H1 (cell line): ENCODE measurements at regions not wholly inside any gene's neighbourhood (a gene's known extent, or its start where the extent isn't known, plus 50 kb on each side); places are given as distances from the start of the nearest gene placed in this dataset.

Experiments used
- EP300 ChIP-seq, 2 experiments: IDR thresholded peaks; 1 replicate in 1 of 2; 2 replicates in 1 of 2; pipeline ENCODE4 v1.6.1; 2011 to 2012; ENCODE audit warnings: low read depth in 2 of 2, low read length in 2 of 2, mild to moderate bottlenecking in 2 of 2, borderline replicate concordance in 1 of 2, inconsistent platforms in 1 of 2, moderate library complexity in 1 of 2
- JUN ChIP-seq: IDR thresholded peaks from 2 replicates; pipeline ENCODE4 v1.6.1; 2011; ENCODE audit warnings: low read depth, mild to moderate bottlenecking, improper control_type of control experiment, low read length
- KDM4A ChIP-seq: IDR thresholded peaks from one replicate; pipeline ENCODE4 v1.7.1; 2012; ENCODE audit warnings: low read depth, mild to moderate bottlenecking, moderate library complexity, low read length, inconsistent platforms; ENCODE audit not compliant: severe bottlenecking
- PHF8 ChIP-seq: fragments of 200-600 bp; sonication (generic); conservative IDR thresholded peaks from 2 replicates; pipeline ENCODE4 v1.7.1; 2012; ENCODE audit warnings: low read depth, mild to moderate bottlenecking, inconsistent platforms, low read length, moderate library complexity
- TAF1 ChIP-seq: IDR thresholded peaks from 2 replicates; pipeline ENCODE4 v1.6.1; 2011; ENCODE audit warnings: mild to moderate bottlenecking, low read depth, low read length
- TCF12 ChIP-seq: IDR thresholded peaks from 2 replicates; pipeline ENCODE4 v1.6.1; 2011; ENCODE audit warnings: low read depth, mild to moderate bottlenecking, low read length
- TF ChIP-seq, protein P1 (sequence below): fragments of 300-600 bp; sonication (generic); IDR thresholded peaks from 2 replicates; pipeline ENCODE4 v1.7.1; 2012; ENCODE audit warnings: low read length, moderate library complexity, mild to moderate bottlenecking, inconsistent platforms; ENCODE audit not compliant: insufficient replicate concordance
- TF ChIP-seq, protein P2 (sequence below): IDR thresholded peaks from 2 replicates; pipeline ENCODE4 v1.6.1; 2012; ENCODE audit warnings: inconsistent platforms
- TF ChIP-seq, protein P3 (sequence below), 3 experiments: IDR thresholded peaks; 1 replicate in 2 of 3; 2 replicates in 1 of 3; pipeline versions ENCODE4 v1.5.1 to v1.6.1; 2011; ENCODE audit warnings: low read length in 3 of 3, mild to moderate bottlenecking in 3 of 3, inconsistent platforms in 2 of 3, low read depth in 1 of 3, moderate library complexity in 1 of 3; ENCODE audit not compliant: insufficient read depth in 1 of 3; ENCODE audit errors: control extremely low read depth in 1 of 3

DNA sequence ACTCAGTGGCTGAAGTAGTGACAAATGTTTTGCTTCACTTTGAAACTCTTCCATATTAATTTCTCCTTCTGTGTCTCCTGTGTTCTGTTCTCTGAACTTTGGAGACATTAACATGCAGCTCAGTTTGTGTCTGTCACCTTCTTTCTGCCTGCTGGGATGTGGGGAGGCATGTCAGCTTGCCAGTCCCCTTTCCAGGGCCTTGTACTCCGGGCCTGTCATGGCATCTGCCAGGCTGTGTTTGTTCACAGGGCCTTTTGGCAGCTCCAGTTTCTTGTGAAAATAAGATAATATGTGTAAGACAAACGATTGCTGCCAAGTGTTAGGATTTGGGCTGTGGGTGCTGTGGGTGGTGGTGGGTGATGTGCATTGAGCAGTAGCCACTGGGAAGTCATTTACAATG lies 76.1 kb upstream of the ELMO1 start (continued):
- TF ChIP-seq, protein P1, sequence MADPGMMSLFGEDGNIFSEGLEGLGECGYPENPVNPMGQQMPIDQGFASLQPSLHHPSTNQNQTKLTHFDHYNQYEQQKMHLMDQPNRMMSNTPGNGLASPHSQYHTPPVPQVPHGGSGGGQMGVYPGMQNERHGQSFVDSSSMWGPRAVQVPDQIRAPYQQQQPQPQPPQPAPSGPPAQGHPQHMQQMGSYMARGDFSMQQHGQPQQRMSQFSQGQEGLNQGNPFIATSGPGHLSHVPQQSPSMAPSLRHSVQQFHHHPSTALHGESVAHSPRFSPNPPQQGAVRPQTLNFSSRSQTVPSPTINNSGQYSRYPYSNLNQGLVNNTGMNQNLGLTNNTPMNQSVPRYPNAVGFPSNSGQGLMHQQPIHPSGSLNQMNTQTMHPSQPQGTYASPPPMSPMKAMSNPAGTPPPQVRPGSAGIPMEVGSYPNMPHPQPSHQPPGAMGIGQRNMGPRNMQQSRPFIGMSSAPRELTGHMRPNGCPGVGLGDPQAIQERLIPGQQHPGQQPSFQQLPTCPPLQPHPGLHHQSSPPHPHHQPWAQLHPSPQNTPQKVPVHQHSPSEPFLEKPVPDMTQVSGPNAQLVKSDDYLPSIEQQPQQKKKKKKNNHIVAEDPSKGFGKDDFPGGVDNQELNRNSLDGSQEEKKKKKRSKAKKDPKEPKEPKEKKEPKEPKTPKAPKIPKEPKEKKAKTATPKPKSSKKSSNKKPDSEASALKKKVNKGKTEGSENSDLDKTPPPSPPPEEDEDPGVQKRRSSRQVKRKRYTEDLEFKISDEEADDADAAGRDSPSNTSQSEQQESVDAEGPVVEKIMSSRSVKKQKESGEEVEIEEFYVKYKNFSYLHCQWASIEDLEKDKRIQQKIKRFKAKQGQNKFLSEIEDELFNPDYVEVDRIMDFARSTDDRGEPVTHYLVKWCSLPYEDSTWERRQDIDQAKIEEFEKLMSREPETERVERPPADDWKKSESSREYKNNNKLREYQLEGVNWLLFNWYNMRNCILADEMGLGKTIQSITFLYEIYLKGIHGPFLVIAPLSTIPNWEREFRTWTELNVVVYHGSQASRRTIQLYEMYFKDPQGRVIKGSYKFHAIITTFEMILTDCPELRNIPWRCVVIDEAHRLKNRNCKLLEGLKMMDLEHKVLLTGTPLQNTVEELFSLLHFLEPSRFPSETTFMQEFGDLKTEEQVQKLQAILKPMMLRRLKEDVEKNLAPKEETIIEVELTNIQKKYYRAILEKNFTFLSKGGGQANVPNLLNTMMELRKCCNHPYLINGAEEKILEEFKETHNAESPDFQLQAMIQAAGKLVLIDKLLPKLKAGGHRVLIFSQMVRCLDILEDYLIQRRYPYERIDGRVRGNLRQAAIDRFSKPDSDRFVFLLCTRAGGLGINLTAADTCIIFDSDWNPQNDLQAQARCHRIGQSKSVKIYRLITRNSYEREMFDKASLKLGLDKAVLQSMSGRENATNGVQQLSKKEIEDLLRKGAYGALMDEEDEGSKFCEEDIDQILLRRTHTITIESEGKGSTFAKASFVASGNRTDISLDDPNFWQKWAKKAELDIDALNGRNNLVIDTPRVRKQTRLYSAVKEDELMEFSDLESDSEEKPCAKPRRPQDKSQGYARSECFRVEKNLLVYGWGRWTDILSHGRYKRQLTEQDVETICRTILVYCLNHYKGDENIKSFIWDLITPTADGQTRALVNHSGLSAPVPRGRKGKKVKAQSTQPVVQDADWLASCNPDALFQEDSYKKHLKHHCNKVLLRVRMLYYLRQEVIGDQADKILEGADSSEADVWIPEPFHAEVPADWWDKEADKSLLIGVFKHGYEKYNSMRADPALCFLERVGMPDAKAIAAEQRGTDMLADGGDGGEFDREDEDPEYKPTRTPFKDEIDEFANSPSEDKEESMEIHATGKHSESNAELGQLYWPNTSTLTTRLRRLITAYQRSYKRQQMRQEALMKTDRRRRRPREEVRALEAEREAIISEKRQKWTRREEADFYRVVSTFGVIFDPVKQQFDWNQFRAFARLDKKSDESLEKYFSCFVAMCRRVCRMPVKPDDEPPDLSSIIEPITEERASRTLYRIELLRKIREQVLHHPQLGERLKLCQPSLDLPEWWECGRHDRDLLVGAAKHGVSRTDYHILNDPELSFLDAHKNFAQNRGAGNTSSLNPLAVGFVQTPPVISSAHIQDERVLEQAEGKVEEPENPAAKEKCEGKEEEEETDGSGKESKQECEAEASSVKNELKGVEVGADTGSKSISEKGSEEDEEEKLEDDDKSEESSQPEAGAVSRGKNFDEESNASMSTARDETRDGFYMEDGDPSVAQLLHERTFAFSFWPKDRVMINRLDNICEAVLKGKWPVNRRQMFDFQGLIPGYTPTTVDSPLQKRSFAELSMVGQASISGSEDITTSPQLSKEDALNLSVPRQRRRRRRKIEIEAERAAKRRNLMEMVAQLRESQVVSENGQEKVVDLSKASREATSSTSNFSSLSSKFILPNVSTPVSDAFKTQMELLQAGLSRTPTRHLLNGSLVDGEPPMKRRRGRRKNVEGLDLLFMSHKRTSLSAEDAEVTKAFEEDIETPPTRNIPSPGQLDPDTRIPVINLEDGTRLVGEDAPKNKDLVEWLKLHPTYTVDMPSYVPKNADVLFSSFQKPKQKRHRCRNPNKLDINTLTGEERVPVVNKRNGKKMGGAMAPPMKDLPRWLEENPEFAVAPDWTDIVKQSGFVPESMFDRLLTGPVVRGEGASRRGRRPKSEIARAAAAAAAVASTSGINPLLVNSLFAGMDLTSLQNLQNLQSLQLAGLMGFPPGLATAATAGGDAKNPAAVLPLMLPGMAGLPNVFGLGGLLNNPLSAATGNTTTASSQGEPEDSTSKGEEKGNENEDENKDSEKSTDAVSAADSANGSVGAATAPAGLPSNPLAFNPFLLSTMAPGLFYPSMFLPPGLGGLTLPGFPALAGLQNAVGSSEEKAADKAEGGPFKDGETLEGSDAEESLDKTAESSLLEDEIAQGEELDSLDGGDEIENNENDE: no peak
- TF ChIP-seq, protein P2, sequence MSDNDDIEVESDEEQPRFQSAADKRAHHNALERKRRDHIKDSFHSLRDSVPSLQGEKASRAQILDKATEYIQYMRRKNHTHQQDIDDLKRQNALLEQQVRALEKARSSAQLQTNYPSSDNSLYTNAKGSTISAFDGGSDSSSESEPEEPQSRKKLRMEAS: no peak
- TF ChIP-seq TAF1: no peak
- TF ChIP-seq, protein P3, sequence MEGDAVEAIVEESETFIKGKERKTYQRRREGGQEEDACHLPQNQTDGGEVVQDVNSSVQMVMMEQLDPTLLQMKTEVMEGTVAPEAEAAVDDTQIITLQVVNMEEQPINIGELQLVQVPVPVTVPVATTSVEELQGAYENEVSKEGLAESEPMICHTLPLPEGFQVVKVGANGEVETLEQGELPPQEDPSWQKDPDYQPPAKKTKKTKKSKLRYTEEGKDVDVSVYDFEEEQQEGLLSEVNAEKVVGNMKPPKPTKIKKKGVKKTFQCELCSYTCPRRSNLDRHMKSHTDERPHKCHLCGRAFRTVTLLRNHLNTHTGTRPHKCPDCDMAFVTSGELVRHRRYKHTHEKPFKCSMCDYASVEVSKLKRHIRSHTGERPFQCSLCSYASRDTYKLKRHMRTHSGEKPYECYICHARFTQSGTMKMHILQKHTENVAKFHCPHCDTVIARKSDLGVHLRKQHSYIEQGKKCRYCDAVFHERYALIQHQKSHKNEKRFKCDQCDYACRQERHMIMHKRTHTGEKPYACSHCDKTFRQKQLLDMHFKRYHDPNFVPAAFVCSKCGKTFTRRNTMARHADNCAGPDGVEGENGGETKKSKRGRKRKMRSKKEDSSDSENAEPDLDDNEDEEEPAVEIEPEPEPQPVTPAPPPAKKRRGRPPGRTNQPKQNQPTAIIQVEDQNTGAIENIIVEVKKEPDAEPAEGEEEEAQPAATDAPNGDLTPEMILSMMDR (IDR thresholded peaks at IDR 0.05; ENCODE audit: control extremely low read depth in 1 of 3, insufficient read depth in 1 of 3, low read depth in 1 of 3, low read length in 3 of 3): no peak
- no peak for TF ChIP-seq EP300 (IDR thresholded peaks at IDR 0.05; ENCODE audit: borderline replicate concordance in 1 of 2, low read depth in 2 of 2, low read length in 2 of 2)
- no peak for TF ChIP-seq PHF8
- no peak for TF ChIP-seq KDM4A
- TF ChIP-seq JUN: no peak
- no peak for TF ChIP-seq TCF12
